ENCODE measurements at regions not wholly inside any gene's neighbourhood (a gene's known extent, or its start where the extent isn't known, plus 50 kb on each side); places are given as distances from the start of the nearest gene placed in this dataset.

DNA sequence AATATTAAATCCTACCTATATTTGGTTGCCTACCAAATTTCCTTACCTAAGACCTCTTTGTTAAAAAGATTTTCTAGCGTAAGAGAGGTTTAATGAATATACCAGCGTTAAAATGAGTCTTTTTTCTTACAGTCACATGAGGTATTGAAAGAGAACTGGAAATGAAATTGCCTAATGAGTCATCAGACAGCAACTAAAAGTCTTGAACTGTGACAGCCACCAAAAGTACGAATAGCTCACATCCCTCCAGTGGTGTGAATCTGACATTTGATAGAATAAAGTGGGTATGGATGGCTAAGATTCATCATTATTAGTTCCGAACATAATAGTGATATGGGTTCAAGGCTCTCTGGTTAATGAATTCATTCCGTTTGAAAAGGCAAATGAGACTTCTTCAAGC is 1297.3 kb downstream of the AACS start (continued):
- TF ChIP-seq, protein P1, sequence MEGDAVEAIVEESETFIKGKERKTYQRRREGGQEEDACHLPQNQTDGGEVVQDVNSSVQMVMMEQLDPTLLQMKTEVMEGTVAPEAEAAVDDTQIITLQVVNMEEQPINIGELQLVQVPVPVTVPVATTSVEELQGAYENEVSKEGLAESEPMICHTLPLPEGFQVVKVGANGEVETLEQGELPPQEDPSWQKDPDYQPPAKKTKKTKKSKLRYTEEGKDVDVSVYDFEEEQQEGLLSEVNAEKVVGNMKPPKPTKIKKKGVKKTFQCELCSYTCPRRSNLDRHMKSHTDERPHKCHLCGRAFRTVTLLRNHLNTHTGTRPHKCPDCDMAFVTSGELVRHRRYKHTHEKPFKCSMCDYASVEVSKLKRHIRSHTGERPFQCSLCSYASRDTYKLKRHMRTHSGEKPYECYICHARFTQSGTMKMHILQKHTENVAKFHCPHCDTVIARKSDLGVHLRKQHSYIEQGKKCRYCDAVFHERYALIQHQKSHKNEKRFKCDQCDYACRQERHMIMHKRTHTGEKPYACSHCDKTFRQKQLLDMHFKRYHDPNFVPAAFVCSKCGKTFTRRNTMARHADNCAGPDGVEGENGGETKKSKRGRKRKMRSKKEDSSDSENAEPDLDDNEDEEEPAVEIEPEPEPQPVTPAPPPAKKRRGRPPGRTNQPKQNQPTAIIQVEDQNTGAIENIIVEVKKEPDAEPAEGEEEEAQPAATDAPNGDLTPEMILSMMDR (IDR thresholded peaks at IDR 0.05; ENCODE audit: control extremely low read depth in 1 of 3, insufficient read depth in 1 of 3, low read depth in 1 of 3, low read length in 3 of 3): no peak
- TF ChIP-seq EGR1 (IDR thresholded peaks at IDR 0.05; ENCODE audit: borderline replicate concordance, low read depth, low read length): no peak
- TF ChIP-seq RAD21 (IDR thresholded peaks at IDR 0.05 in 1 of 2, conservative IDR thresholded peaks at IDR 0.05 in 1 of 2; ENCODE audit: low read depth in 2 of 2, low read length in 2 of 2): no peak
- TF ChIP-seq RNF2 (IDR thresholded peaks at IDR 0.05; ENCODE audit: borderline replicate concordance, low read depth, low read length, missing control alignments, poor library complexity, severe bottlenecking): no peak
- no peak for TF ChIP-seq POU5F1 (IDR thresholded peaks at IDR 0.05; ENCODE audit: low read depth, low read length)
- TF ChIP-seq KDM4A (IDR thresholded peaks at IDR 0.05; ENCODE audit: low read depth, low read length, severe bottlenecking): no peak
